SU-DHL-6 (cell line): ENCODE measurements at regions not wholly inside any gene's neighbourhood (a gene's known extent, or its start where the extent isn't known, plus 50 kb on each side); places are given as distances from the start of the nearest gene placed in this dataset.

Experiments used
- H2AFZ ChIP-seq: fragments of 200-600 bp; sonication (generic); 2 replicates; pipeline ENCODE4 v1.6.1; 2014; ENCODE audit warnings: low read depth, mild to moderate bottlenecking, moderate library complexity, mixed read lengths, antibody characterized with exemption, low read length; ENCODE audit not compliant: severe bottlenecking
- H3F3A ChIP-seq: fragments of 200-600 bp; shearing (Covaris generic); 2 replicates; pipeline ENCODE4 v1.6.0; 2016; ENCODE audit warnings: antibody characterized with exemption, mild to moderate bottlenecking; ENCODE audit not compliant: insufficient read depth
- H3K27ac ChIP-seq: fragments of 200-600 bp; sonication (generic); 2 replicates; pipeline ENCODE4 v1.5.1; 2016; ENCODE audit warnings: low read depth, mild to moderate bottlenecking, low read length, moderate library complexity, mixed read lengths
- H3K27me3 ChIP-seq: fragments of 200-600 bp; sonication (generic), shearing (Covaris generic); 2 replicates; pipeline ENCODE4 v1.6.0; 2014; ENCODE audit warnings: mild to moderate bottlenecking, low read length
- H3K36me3 ChIP-seq: fragments of 200-600 bp; sonication (generic); 2 replicates; pipeline ENCODE4 v1.6.1; 2014; ENCODE audit warnings: mild to moderate bottlenecking, low read length, mixed read lengths
- H3K4me2 ChIP-seq: fragments of 300-600, 200-600 bp; shearing (Covaris generic), sonication (generic); 2 replicates; pipeline ENCODE4 v1.6.0; 2014; ENCODE audit warnings: low read length, low read depth, mild to moderate bottlenecking; ENCODE audit not compliant: poor library complexity, severe bottlenecking
- H3K4me3 ChIP-seq: fragments of 200-600 bp; sonication (generic); 2 replicates; pipeline ENCODE4 v1.5.1; 2014; ENCODE audit warnings: antibody characterized with exemption, low read length, mild to moderate bottlenecking, mixed read lengths; ENCODE audit not compliant: insufficient read depth, poor library complexity, severe bottlenecking
- H3K79me2 ChIP-seq: fragments of 200-600 bp; sonication (generic); 2 replicates; pipeline ENCODE4 v1.6.1; 2014; ENCODE audit warnings: mild to moderate bottlenecking, low read length, moderate library complexity; ENCODE audit not compliant: insufficient read depth
- H3K9ac ChIP-seq: fragments of 200-600 bp; sonication (generic); 2 replicates; pipeline ENCODE4 v1.7.0; 2014; ENCODE audit warnings: mild to moderate bottlenecking, low read length
- H3K9me2 ChIP-seq: fragments of 200-600 bp; sonication (generic); replicated peaks from 2 replicates; pipeline ENCODE4 v1.6.1; 2014; ENCODE audit warnings: low read length; ENCODE audit not compliant: insufficient read depth
- H3K9me3 ChIP-seq: fragments of 200-600 bp; sonication (generic); 2 replicates; pipeline ENCODE4 v1.6.1; 2014; ENCODE audit warnings: low read length, mixed read lengths; ENCODE audit not compliant: insufficient read depth
- H4K20me1 ChIP-seq: fragments of 200-600 bp; sonication (generic); 2 replicates; pipeline ENCODE4 v1.6.1; 2014; ENCODE audit warnings: low read depth, mild to moderate bottlenecking, antibody characterized with exemption, low read length, moderate library complexity, mixed read lengths
- EZH2phosphoT487 ChIP-seq: fragments of 200-600 bp; sonication (generic), shearing (Covaris generic); conservative IDR thresholded peaks from 2 replicates; pipeline ENCODE4 v1.6.1; 2018; ENCODE audit warnings: mild to moderate bottlenecking, antibody characterized with exemption, low read length, moderate library complexity, mixed read lengths
- TF ChIP-seq, protein P1 (sequence below): fragments of 200-600 bp; sonication (generic); IDR thresholded peaks from one replicate; pipeline ENCODE4 v1.5.1; 2017; ENCODE audit warnings: antibody characterized with exemption, mild to moderate bottlenecking, low read length, moderate library complexity; ENCODE audit not compliant: insufficient read depth, poor library complexity, severe bottlenecking

DNA sequence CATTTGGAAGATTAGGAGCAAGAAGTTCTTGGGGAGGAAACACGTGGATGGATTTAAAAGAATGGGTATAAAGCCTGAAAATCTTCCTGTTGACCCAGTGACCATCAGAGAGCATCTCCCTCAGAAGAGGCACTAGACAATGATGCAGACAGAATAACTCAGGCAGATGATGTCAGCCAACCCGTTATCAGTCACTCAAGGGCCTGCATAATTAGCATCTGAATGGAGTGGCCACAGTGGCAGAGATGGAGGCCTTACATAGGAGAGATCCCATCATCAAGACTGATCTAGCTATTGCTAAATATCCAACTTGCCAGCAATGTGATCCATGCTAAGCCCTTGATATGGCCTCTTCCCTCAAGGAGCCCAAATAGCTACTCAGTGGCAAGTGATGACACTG lies 70.7 kb upstream of the CD82 start:
- Histone ChIP-seq H3K4me2 (no peak overlapping the region), H4K20me1 (no peaks in the 10 kb centered on the region), H3K4me3 (no peak overlapping the region), H3K9me3 (no peaks in the 10 kb centered on the region), H3K36me3 (no peaks in the 10 kb centered on the region), H3K9ac (no peak overlapping the region), H2AFZ (no peak overlapping the region), H3K9me2 (no peaks in the 10 kb centered on the region), H3K27me3 (no peaks in the 10 kb centered on the region), H3F3A (no peaks in the 10 kb centered on the region), H3K27ac (no peak overlapping the region), H3K79me2 (no peaks in the 10 kb centered on the region)
- TF ChIP-seq EZH2phosphoT487: no peak
- TF ChIP-seq, protein P1, sequence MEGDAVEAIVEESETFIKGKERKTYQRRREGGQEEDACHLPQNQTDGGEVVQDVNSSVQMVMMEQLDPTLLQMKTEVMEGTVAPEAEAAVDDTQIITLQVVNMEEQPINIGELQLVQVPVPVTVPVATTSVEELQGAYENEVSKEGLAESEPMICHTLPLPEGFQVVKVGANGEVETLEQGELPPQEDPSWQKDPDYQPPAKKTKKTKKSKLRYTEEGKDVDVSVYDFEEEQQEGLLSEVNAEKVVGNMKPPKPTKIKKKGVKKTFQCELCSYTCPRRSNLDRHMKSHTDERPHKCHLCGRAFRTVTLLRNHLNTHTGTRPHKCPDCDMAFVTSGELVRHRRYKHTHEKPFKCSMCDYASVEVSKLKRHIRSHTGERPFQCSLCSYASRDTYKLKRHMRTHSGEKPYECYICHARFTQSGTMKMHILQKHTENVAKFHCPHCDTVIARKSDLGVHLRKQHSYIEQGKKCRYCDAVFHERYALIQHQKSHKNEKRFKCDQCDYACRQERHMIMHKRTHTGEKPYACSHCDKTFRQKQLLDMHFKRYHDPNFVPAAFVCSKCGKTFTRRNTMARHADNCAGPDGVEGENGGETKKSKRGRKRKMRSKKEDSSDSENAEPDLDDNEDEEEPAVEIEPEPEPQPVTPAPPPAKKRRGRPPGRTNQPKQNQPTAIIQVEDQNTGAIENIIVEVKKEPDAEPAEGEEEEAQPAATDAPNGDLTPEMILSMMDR: no peak

DNA sequence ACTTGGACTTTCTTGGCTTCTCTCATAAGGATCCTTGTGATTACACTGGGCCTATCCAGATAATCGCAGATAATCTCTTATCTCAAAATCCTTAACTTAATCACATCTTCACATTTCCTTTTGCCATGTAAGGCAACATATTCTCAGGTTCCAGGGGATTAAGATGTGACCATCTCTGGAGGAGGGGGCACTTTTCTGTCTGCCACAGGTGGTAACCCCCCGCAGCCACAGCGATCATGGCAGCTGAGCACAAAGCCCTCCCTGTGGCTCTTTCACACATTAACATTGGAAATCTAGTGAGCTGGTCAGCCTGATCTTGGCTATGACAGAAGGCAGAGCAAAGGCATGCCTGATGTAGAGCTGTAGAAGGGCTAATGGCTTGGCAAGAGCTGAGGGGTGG lies 69.1 kb upstream of the CD82 start:
- Histone ChIP-seq H3K27me3 (no peaks in the 10 kb centered on the region), H3K27ac (no peak overlapping the region), H3K9ac (no peak overlapping the region)

DNA sequence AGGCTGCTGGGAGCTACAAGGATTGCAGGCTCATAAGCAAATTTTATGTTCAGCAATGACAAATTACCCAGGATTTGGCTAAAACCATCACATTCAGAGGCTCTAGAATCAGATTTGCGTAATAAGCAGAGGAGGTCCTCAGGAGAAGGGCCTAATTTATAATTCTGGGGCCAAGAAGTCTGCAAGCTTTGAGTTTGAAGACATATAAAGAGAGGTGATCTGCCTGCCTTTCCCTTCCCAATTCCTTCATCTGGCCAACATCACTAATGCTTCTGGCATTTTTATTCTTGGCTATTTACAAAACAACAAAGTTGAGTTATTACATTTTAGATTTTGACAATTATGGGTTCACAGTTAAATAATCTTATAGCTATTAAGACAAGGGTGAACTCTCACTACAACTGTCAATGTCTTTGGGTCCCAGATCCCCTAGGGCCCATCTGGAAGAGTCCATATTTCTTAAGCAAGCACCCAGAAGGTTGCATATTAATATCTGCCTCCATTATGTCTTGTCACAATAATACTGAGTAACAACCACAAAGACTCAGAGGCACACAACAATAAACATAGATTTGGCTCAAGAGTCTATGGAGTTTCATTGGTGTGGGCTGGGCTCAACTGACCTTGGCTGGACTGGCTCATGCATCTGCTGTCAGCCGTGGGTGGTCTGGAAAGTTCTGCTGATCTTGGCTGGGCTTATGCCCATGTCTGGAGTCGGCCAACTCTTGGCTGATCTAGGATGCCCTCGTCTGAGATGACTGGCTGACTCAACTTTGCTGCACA lies 67.2 kb upstream of the CD82 start:
- no peaks in the 10 kb centered on the region for H3K27me3 ChIP-seq
- H3K27ac ChIP-seq: no peak overlapping the region
- H3K4me3 ChIP-seq: no peak overlapping the region
- TF ChIP-seq EZH2phosphoT487: no peak
- TF ChIP-seq, protein P1: no peak
- H4K20me1 ChIP-seq: no peaks in the 10 kb centered on the region
- no peak overlapping the region for H3K4me2 ChIP-seq
- no peaks in the 10 kb centered on the region for H3K9me3 ChIP-seq
- no peaks in the 10 kb centered on the region for H3K9me2 ChIP-seq
- H3K36me3 ChIP-seq: no peaks in the 10 kb centered on the region
- no peaks in the 10 kb centered on the region for H3F3A ChIP-seq
- no peaks in the 10 kb centered on the region for H3K79me2 ChIP-seq
- H2AFZ ChIP-seq: no peak overlapping the region
- no peak overlapping the region for H3K9ac ChIP-seq

More for the DNA sequence above, 69.1 kb upstream of the CD82 start:
- Histone ChIP-seq H3K36me3 (no peaks in the 10 kb centered on the region), H3K79me2 (no peaks in the 10 kb centered on the region), H3K4me2 (no peak overlapping the region), H3K4me3 (no peak overlapping the region), H2AFZ (no peak overlapping the region), H3F3A (no peaks in the 10 kb centered on the region), H3K9me2 (no peaks in the 10 kb centered on the region), H4K20me1 (no peaks in the 10 kb centered on the region), H3K9me3 (no peaks in the 10 kb centered on the region)
- TF ChIP-seq, protein P1: no peak
- no peak for TF ChIP-seq EZH2phosphoT487
